ENCODE measurements at regions not wholly inside any gene's neighbourhood (a gene's known extent, or its start where the extent isn't known, plus 50 kb on each side); places are given as distances from the start of the nearest gene placed in this dataset.
"Not testable (repeated sequence)": the region's sequence is repeated elsewhere in the genome, so short reads cannot be mapped to it uniquely, and the experiment has no call there.

- Histone ChIP-seq H3K27ac (ENCODE audit: low read depth, low read length, poor library complexity, severe bottlenecking) (peak overlapping the region; percentile 74), H3K4me3 (ENCODE audit: low read depth, low read length, poor library complexity, severe bottlenecking) (no peak overlapping the region), H3K4me2 (ENCODE audit: low read length) (peak overlapping the region; percentile 29; the same call in 1 of the 2 replicates), H3K9me3 (ENCODE audit: low read length) (no peaks in the 10 kb centered on the region), H3K4me1 (ENCODE audit: insufficient read depth, low read length, severe bottlenecking) (peaks cover 24% of the 10 kb centered on the region), H3K79me2 (ENCODE audit: insufficient read depth, low read length) (no peaks in the 10 kb centered on the region), H3K9ac (ENCODE audit: low read length) (no peak overlapping the region; the same call in 1 of the 2 replicates), H3K27me3 (ENCODE audit: insufficient read depth, low read length) (no peaks in the 10 kb centered on the region), H4K20me1 (ENCODE audit: insufficient read depth, low read length) (no peaks in the 10 kb centered on the region), H3K36me3 (ENCODE audit: insufficient read depth, low read length) (no peaks in the 10 kb centered on the region), H2AFZ (ENCODE audit: low read length) (no peak overlapping the region), H3F3A (ENCODE audit: insufficient read depth, low read length) (no peaks in the 10 kb centered on the region), H3K9me2 (ENCODE audit: low read depth, low read length) (no peaks in the 10 kb centered on the region)
- TF ChIP-seq EZH2 (IDR thresholded peaks at IDR 0.05; ENCODE audit: borderline replicate concordance, low read length) (no peak), CTCF (IDR thresholded peaks at IDR 0.05; ENCODE audit: low read length) (no peak)
These were observed 82.5 kb downstream of the PRL start for GRCh38 chr6:22214314-22214713.

- not testable (repeated sequence) for H3K4me2 ChIP-seq (ENCODE audit: low read length); H4K20me1 ChIP-seq (ENCODE audit: insufficient read depth, low read length); H3K27me3 ChIP-seq (ENCODE audit: insufficient read depth, low read length); H2AFZ ChIP-seq (ENCODE audit: low read length); H3K36me3 ChIP-seq (ENCODE audit: insufficient read depth, low read length); H3F3A ChIP-seq (ENCODE audit: insufficient read depth, low read length); H3K79me2 ChIP-seq (ENCODE audit: insufficient read depth, low read length); H3K9me2 ChIP-seq (ENCODE audit: low read depth, low read length); H3K27ac ChIP-seq (ENCODE audit: low read depth, low read length, poor library complexity, severe bottlenecking); H3K4me3 ChIP-seq (ENCODE audit: low read depth, low read length, poor library complexity, severe bottlenecking); H3K9ac ChIP-seq (ENCODE audit: low read length); H3K9me3 ChIP-seq (ENCODE audit: low read length)
- H3K4me1 ChIP-seq (ENCODE audit: insufficient read depth, low read length, severe bottlenecking): peaks cover 24% of the 10 kb centered on the region
These were observed 81.4 kb downstream of the PRL start for GRCh38 chr6:22215474-22215873.

- H3K79me2 ChIP-seq (ENCODE audit: insufficient read depth, low read length): no peaks in the 10 kb centered on the region
- H3K9ac ChIP-seq (ENCODE audit: low read length): no peak overlapping the region
- H3K4me2 ChIP-seq (ENCODE audit: low read length): no peak overlapping the region
- no peaks in the 10 kb centered on the region for H3K27me3 ChIP-seq (ENCODE audit: insufficient read depth, low read length)
- H3K9me2 ChIP-seq (ENCODE audit: low read depth, low read length): no peaks in the 10 kb centered on the region
- H2AFZ ChIP-seq (ENCODE audit: low read length): no peak overlapping the region
- peaks cover 19% of the 10 kb centered on the region for H3K4me1 ChIP-seq (ENCODE audit: insufficient read depth, low read length, severe bottlenecking)
- H3K27ac ChIP-seq (ENCODE audit: low read depth, low read length, poor library complexity, severe bottlenecking): no peak overlapping the region
- no peaks in the 10 kb centered on the region for H3F3A ChIP-seq (ENCODE audit: insufficient read depth, low read length)
- no peaks in the 10 kb centered on the region for H3K9me3 ChIP-seq (ENCODE audit: low read length)
- TF ChIP-seq CTCF (IDR thresholded peaks at IDR 0.05; ENCODE audit: low read length) (no peak), EZH2 (IDR thresholded peaks at IDR 0.05; ENCODE audit: borderline replicate concordance, low read length) (no peak)
- H4K20me1 ChIP-seq (ENCODE audit: insufficient read depth, low read length): no peaks in the 10 kb centered on the region
- no peaks in the 10 kb centered on the region for H3K36me3 ChIP-seq (ENCODE audit: insufficient read depth, low read length)
- H3K4me3 ChIP-seq (ENCODE audit: low read depth, low read length, poor library complexity, severe bottlenecking): no peak overlapping the region
These were observed 78.4 kb downstream of the PRL start for GRCh38 chr6:22218410-22218809.

- no peak for TF ChIP-seq EZH2 (IDR thresholded peaks at IDR 0.05; ENCODE audit: borderline replicate concordance, low read length)
- no peak for TF ChIP-seq CTCF (IDR thresholded peaks at IDR 0.05; ENCODE audit: low read length)
- no peaks in the 10 kb centered on the region for H3K27me3 ChIP-seq (ENCODE audit: insufficient read depth, low read length)
- no peaks in the 10 kb centered on the region for H3K79me2 ChIP-seq (ENCODE audit: insufficient read depth, low read length)
- no peaks in the 10 kb centered on the region for H3K36me3 ChIP-seq (ENCODE audit: insufficient read depth, low read length)
- no peaks in the 10 kb centered on the region for H3K9me3 ChIP-seq (ENCODE audit: low read length)
- no peak overlapping the region for H3K9ac ChIP-seq (ENCODE audit: low read length)
- no peaks in the 10 kb centered on the region for H4K20me1 ChIP-seq (ENCODE audit: insufficient read depth, low read length)
- H2AFZ ChIP-seq (ENCODE audit: low read length): no peak overlapping the region
- H3K4me1 ChIP-seq (ENCODE audit: insufficient read depth, low read length, severe bottlenecking): peaks cover 4% of the 10 kb centered on the region
- H3K27ac ChIP-seq (ENCODE audit: low read depth, low read length, poor library complexity, severe bottlenecking): no peak overlapping the region
- no peaks in the 10 kb centered on the region for H3K9me2 ChIP-seq (ENCODE audit: low read depth, low read length)
- no peak overlapping the region for H3K4me2 ChIP-seq (ENCODE audit: low read length)
- no peaks in the 10 kb centered on the region for H3F3A ChIP-seq (ENCODE audit: insufficient read depth, low read length)
- H3K4me3 ChIP-seq (ENCODE audit: low read depth, low read length, poor library complexity, severe bottlenecking): no peak overlapping the region
These were observed 76.9 kb downstream of the PRL start for GRCh38 chr6:22219925-22220324.

Data from OCI-LY1 (cell line).